SK-N-SH treated with all-trans-retinoic acid at 6 μM for 48 hours (cell line): ENCODE measurements at regions not wholly inside any gene's neighbourhood (a gene's known extent, or its start where the extent isn't known, plus 50 kb on each side); places are given as distances from the start of the nearest gene placed in this dataset.

ENCODE experiments used
- PPARA ChIP-seq: fragments of 250-450 bp; sonication (Bioruptor Pico); IDR thresholded peaks from 2 replicates; pipeline ENCODE4 v1.5.0; 2020; ENCODE audit warnings: mild to moderate bottlenecking, borderline replicate concordance
- RARB ChIP-seq: fragments of 250-450 bp; sonication (Bioruptor Pico); IDR thresholded peaks from 2 replicates; pipeline ENCODE4 v1.8.0; 2021; ENCODE audit warnings: mild to moderate bottlenecking, moderate library complexity
- SNAI2 ChIP-seq: fragments of 250-450 bp; sonication (Bioruptor Pico); IDR thresholded peaks from 2 replicates; pipeline ENCODE4 v1.5.0; 2020; ENCODE audit warnings: mild to moderate bottlenecking, moderate library complexity
- ZFP3 ChIP-seq: fragments of 250-450 bp; sonication (Bioruptor Pico); IDR thresholded peaks from 2 replicates; pipeline ENCODE4 v1.5.0; 2020; ENCODE audit warnings: mild to moderate bottlenecking, moderate library complexity
- ZNF565 ChIP-seq: fragments of 450-650 bp; formaldehyde crosslinking; conservative IDR thresholded peaks from 2 replicates; pipeline ENCODE4 v1.5.0; 2020; ENCODE audit warnings: low read depth, mild to moderate bottlenecking, moderate library complexity
- TF ChIP-seq, protein P1 (sequence below): fragments of 250-450 bp; sonication (Bioruptor Pico); IDR thresholded peaks from 2 replicates; pipeline ENCODE4 v1.8.0; 2021; ENCODE audit warnings: low read depth, mild to moderate bottlenecking, moderate library complexity, borderline replicate concordance
- TF ChIP-seq, protein P2 (sequence below): fragments of 250-450 bp; sonication (Bioruptor Pico); IDR thresholded peaks from 2 replicates; pipeline ENCODE4 v1.8.0; 2020; ENCODE audit warnings: mild to moderate bottlenecking, moderate library complexity, borderline replicate concordance

DNA sequence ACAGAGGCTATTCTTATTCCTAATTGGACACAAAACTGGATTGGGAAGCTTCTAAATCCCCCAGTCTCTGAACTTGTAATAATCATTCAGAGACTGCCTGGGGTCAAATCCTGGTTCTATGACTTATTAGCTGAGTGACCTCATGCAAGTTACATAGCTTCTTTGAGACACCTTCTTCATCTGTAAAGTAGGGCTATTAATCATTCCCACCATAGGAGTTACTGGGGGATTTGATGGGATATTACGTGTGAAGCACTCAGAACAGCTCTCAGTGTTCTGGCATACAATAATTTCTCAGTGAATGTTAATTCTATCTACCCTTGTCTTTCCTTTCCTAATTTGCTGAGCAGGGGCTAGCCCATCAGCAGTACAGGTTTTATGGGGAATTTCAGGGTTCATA is 256.7 kb upstream of the TNP1 start:
- no peak for TF ChIP-seq RARB (CRISPR knock-in tag)
- TF ChIP-seq PPARA (CRISPR knock-in tag): no peak
- TF ChIP-seq, protein P1, sequence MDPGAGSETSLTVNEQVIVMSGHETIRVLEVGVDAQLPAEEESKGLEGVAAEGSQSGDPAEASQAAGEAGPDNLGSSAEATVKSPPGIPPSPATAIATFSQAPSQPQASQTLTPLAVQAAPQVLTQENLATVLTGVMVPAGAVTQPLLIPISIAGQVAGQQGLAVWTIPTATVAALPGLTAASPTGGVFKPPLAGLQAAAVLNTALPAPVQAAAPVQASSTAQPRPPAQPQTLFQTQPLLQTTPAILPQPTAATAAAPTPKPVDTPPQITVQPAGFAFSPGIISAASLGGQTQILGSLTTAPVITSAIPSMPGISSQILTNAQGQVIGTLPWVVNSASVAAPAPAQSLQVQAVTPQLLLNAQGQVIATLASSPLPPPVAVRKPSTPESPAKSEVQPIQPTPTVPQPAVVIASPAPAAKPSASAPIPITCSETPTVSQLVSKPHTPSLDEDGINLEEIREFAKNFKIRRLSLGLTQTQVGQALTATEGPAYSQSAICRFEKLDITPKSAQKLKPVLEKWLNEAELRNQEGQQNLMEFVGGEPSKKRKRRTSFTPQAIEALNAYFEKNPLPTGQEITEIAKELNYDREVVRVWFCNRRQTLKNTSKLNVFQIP (CRISPR knock-in tag): no peak
- TF ChIP-seq ZNF565 (CRISPR knock-in tag): no peak
- TF ChIP-seq SNAI2 (CRISPR knock-in tag): no peak
- TF ChIP-seq, protein P2, sequence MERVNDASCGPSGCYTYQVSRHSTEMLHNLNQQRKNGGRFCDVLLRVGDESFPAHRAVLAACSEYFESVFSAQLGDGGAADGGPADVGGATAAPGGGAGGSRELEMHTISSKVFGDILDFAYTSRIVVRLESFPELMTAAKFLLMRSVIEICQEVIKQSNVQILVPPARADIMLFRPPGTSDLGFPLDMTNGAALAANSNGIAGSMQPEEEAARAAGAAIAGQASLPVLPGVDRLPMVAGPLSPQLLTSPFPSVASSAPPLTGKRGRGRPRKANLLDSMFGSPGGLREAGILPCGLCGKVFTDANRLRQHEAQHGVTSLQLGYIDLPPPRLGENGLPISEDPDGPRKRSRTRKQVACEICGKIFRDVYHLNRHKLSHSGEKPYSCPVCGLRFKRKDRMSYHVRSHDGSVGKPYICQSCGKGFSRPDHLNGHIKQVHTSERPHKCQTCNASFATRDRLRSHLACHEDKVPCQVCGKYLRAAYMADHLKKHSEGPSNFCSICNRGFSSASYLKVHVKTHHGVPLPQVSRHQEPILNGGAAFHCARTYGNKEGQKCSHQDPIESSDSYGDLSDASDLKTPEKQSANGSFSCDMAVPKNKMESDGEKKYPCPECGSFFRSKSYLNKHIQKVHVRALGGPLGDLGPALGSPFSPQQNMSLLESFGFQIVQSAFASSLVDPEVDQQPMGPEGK: no peak
- no peak for TF ChIP-seq ZFP3 (CRISPR knock-in tag)
